A673 (cell line): ENCODE measurements at regions not wholly inside any gene's neighbourhood (a gene's known extent, or its start where the extent isn't known, plus 50 kb on each side); places are given as distances from the start of the nearest gene placed in this dataset.
"Not testable (repeated sequence)": the region's sequence is repeated elsewhere in the genome, so short reads cannot be mapped to it uniquely, and the experiment has no call there.

Experiments used
- EZH2 ChIP-seq: fragments of 200-600 bp; sonication (generic); IDR thresholded peaks from 2 replicates; pipeline ENCODE4 v1.6.1; 2017; ENCODE audit warnings: borderline replicate concordance, low read depth, mild to moderate bottlenecking, mixed read lengths, antibody characterized with exemption, low read length; ENCODE audit not compliant: poor library complexity, severe bottlenecking
- TF ChIP-seq, protein P1 (sequence below): fragments of 300-800, 200-600 bp; sonication (generic); conservative IDR thresholded peaks from 2 replicates; pipeline ENCODE4 v1.5.1; 2017; ENCODE audit warnings: low read depth, mild to moderate bottlenecking, antibody characterized with exemption, low read length, moderate library complexity, mixed read lengths

GRCh38 chr19:14275823-14276222 is 69.9 kb upstream of the ADGRL1 start:
- TF ChIP-seq, protein P1, sequence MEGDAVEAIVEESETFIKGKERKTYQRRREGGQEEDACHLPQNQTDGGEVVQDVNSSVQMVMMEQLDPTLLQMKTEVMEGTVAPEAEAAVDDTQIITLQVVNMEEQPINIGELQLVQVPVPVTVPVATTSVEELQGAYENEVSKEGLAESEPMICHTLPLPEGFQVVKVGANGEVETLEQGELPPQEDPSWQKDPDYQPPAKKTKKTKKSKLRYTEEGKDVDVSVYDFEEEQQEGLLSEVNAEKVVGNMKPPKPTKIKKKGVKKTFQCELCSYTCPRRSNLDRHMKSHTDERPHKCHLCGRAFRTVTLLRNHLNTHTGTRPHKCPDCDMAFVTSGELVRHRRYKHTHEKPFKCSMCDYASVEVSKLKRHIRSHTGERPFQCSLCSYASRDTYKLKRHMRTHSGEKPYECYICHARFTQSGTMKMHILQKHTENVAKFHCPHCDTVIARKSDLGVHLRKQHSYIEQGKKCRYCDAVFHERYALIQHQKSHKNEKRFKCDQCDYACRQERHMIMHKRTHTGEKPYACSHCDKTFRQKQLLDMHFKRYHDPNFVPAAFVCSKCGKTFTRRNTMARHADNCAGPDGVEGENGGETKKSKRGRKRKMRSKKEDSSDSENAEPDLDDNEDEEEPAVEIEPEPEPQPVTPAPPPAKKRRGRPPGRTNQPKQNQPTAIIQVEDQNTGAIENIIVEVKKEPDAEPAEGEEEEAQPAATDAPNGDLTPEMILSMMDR: not testable (repeated sequence)
- not testable (repeated sequence) for TF ChIP-seq EZH2
